ENCODE measurements at regions not wholly inside any gene's neighbourhood (a gene's known extent, or its start where the extent isn't known, plus 50 kb on each side); places are given as distances from the start of the nearest gene placed in this dataset.

DNA sequence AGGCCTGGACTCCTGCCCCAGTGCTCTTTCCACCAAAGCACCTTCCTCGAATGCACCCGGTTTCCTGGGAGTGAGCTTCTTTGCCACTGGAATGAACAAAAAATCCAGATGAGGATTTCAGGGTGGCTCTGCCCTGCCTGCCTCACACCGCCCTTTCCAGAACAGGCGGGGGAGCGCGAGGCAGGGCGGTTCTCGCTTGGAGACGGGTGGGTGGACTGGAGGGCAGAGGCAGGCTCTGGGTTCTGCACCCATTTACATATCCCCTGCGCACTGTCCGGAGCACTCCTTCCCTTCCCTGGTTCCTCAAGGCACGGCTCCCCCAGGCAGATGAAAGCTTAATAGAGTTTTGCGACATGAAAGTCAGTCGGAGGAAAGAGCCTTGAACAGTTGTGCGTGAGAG lies 69.7 kb upstream of the DLK1 start:
- Histone ChIP-seq H3K4me3 (replicated peaks; ENCODE audit: insufficient read depth, low read length) (no peak overlapping the region), H3K27me3 (ENCODE audit: insufficient read depth, poor library complexity, severe bottlenecking) (peaks cover 4% of the 10 kb centered on the region), H3K27ac (replicated peaks) (no peak overlapping the region)
- TF ChIP-seq CTCF (IDR thresholded peaks at IDR 0.05; ENCODE audit: insufficient read depth, low read length): no peak
- TF ChIP-seq REST (IDR thresholded peaks at IDR 0.05; ENCODE audit: insufficient replicate concordance, low read depth): no peak
- TF ChIP-seq POLR2AphosphoS5 (IDR thresholded peaks at IDR 0.05; ENCODE audit: low read depth): no peak
- no peak for TF ChIP-seq SPI1 (IDR thresholded peaks at IDR 0.05; ENCODE audit: borderline replicate concordance, low read depth)
- TF ChIP-seq GABPA (IDR thresholded peaks at IDR 0.05; ENCODE audit: low read depth): no peak
- DNase-seq (ENCODE audit: low read depth in 1 of 2, low spot score in 1 of 2): no peak

GRCh38 chr14:100657780-100658179 lies 68.9 kb upstream of the DLK1 start:
- Histone ChIP-seq H3K4me3 (replicated peaks; ENCODE audit: insufficient read depth, low read length) (no peak overlapping the region), H3K27me3 (ENCODE audit: insufficient read depth, poor library complexity, severe bottlenecking) (peaks cover 4% of the 10 kb centered on the region), H3K27ac (replicated peaks) (no peak overlapping the region)
- TF ChIP-seq SPI1 (IDR thresholded peaks at IDR 0.05; ENCODE audit: borderline replicate concordance, low read depth): no peak
- no peak for TF ChIP-seq CTCF (IDR thresholded peaks at IDR 0.05; ENCODE audit: insufficient read depth, low read length)
- no peak for TF ChIP-seq REST (IDR thresholded peaks at IDR 0.05; ENCODE audit: insufficient replicate concordance, low read depth)
- no peak for DNase-seq (ENCODE audit: low read depth in 1 of 2, low spot score in 1 of 2)

DNA sequence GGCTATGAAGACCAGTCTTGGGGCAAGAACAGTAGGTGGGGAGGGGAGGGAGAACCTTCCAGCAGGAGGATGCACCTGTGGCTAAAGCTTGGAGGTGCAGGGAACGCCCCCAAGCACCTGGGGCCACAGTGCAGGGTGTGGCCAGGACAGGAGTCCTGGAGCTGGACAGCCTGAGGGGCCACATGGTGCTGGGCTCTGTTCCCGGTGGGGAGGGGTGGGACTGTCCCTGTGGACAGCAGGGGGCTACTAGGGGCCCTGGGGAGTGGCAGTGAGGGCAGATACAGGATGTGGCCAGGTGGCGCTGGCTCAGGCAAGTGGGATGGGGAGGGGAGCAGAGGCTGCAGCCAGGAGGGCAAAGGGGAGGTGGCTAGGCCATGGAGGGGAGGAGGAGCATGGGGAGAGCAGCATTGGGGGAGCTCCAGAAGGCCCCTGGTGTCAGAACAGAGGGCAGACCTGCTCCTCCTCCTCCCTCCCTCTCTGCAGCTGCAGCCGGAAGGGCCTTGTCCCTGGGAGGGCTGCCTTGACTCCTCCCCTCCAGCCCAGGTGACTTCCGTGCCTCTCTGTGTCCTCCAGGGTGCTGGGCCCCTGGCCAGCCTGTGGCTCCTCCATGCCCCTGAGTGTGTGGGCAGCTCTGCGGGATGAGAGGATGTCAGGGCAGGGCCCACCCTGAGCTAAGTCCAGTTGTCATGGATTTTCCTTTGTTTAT lies 68.4 kb upstream of the DLK1 start:
- peaks cover 4% of the 10 kb centered on the region for H3K27me3 ChIP-seq (ENCODE audit: insufficient read depth, poor library complexity, severe bottlenecking)
- TF ChIP-seq CTCF (IDR thresholded peaks at IDR 0.05; ENCODE audit: insufficient read depth, low read length): no peak
- no peak for TF ChIP-seq REST (IDR thresholded peaks at IDR 0.05; ENCODE audit: insufficient replicate concordance, low read depth)
- TF ChIP-seq SPI1 (IDR thresholded peaks at IDR 0.05; ENCODE audit: borderline replicate concordance, low read depth): no peak
- TF ChIP-seq GABPA (IDR thresholded peaks at IDR 0.05; ENCODE audit: low read depth): no peak
- TF ChIP-seq POLR2AphosphoS5 (IDR thresholded peaks at IDR 0.05; ENCODE audit: low read depth): no peak
- H3K4me3 ChIP-seq (replicated peaks; ENCODE audit: insufficient read depth, low read length): no peak overlapping the region
- no peak overlapping the region for H3K27ac ChIP-seq (replicated peaks)
- DNase-seq (ENCODE audit: low read depth in 1 of 2, low spot score in 1 of 2): no peak
